GM23338 (cell line): ENCODE measurements at regions not wholly inside any gene's neighbourhood (a gene's known extent, or its start where the extent isn't known, plus 50 kb on each side); places are given as distances from the start of the nearest gene placed in this dataset.

Experiments
- ATAC-seq: fragments of 200-7000 bp; cut with Tn5 transposase; 3 replicates; pipeline ENCODE4 v1.9.1; 2020
- DNase-seq: peaks from one replicate; pipeline ENCODE4 v3.0.0-alpha.2; 2015; ENCODE audit warnings: low spot score
- H2AFZ ChIP-seq: fragments of 200-600 bp; sonication (generic); 2 replicates; pipeline ENCODE4 v1.8.0; 2016; ENCODE audit warnings: antibody characterized with exemption, mild to moderate bottlenecking, moderate library complexity
- H3F3A ChIP-seq: fragments of 200-600 bp; sonication (generic); replicated peaks from 2 replicates; pipeline ENCODE4 v1.8.0; 2017; ENCODE audit warnings: antibody characterized with exemption, mixed run types, low read depth
- H3K27ac ChIP-seq: fragments of 200-600 bp; sonication (generic); 2 replicates; pipeline ENCODE4 v1.6.1; 2016; ENCODE audit warnings: low read depth
- H3K27me3 ChIP-seq: fragments of 200-600 bp; sonication (generic); 2 replicates; pipeline ENCODE4 v1.8.0; 2016; ENCODE audit warnings: mild to moderate bottlenecking, mixed run types, moderate library complexity; ENCODE audit not compliant: insufficient read depth
- H3K36me3 ChIP-seq: fragments of 200-600 bp; sonication (generic); 2 replicates; pipeline ENCODE4 v1.8.0; 2016; ENCODE audit warnings: mild to moderate bottlenecking; ENCODE audit not compliant: insufficient read depth
- H3K4me1 ChIP-seq: fragments of 200-600 bp; sonication (generic); 2 replicates; pipeline ENCODE4 v1.8.0; 2016; ENCODE audit warnings: mild to moderate bottlenecking, moderate library complexity; ENCODE audit not compliant: insufficient read depth
- H3K4me2 ChIP-seq: fragments of 200-600 bp; sonication (generic); 2 replicates; pipeline ENCODE4 v1.7.1; 2017; ENCODE audit warnings: mixed run types
- H3K4me3 ChIP-seq: fragments of 200-600 bp; sonication (generic); 2 replicates; pipeline ENCODE4 v1.6.1; 2016; ENCODE audit warnings: mixed run types
- H3K79me2 ChIP-seq: fragments of 200-600 bp; sonication (generic); replicated peaks from 2 replicates; pipeline ENCODE4 v1.8.0; 2017; ENCODE audit warnings: mild to moderate bottlenecking; ENCODE audit not compliant: insufficient read depth
- H3K9me2 ChIP-seq: fragments of 200-600 bp; sonication (generic); 2 replicates; pipeline ENCODE4 v1.8.0; 2017; ENCODE audit not compliant: insufficient read depth
- H4K20me1 ChIP-seq: fragments of 200-600 bp; sonication (generic); replicated peaks from 2 replicates; pipeline ENCODE4 v1.8.0; 2017; ENCODE audit warnings: mild to moderate bottlenecking; ENCODE audit not compliant: insufficient read depth
- H3K27ac Mint-ChIP-seq: 2 replicates; pipeline ENCODE4 v1.8.0; 2020; ENCODE audit warnings: inconsistent platforms, mild to moderate bottlenecking, moderate library complexity, mixed read lengths
- H3K27me3 Mint-ChIP-seq: 3 replicates; pipeline ENCODE4 v1.8.0; 2022; ENCODE audit warnings: low read depth, mild to moderate bottlenecking, moderate library complexity, mixed read lengths, inconsistent platforms; ENCODE audit not compliant: insufficient read depth, poor library complexity
- H3K36me3 Mint-ChIP-seq: 3 replicates; pipeline ENCODE4 v1.8.0; 2021; ENCODE audit warnings: low read depth, mild to moderate bottlenecking, inconsistent platforms, moderate library complexity, mixed read lengths
- H3K4me1 Mint-ChIP-seq: 3 replicates; pipeline ENCODE4 v1.8.0; 2020; ENCODE audit warnings: mild to moderate bottlenecking, inconsistent platforms, mixed read lengths
- H3K4me3 Mint-ChIP-seq: 3 replicates; pipeline ENCODE4 v1.8.0; 2021; ENCODE audit warnings: moderate library complexity, mild to moderate bottlenecking, inconsistent platforms, mixed read lengths
- H3K9me3 Mint-ChIP-seq: 3 replicates; pipeline ENCODE4 v1.8.0; 2020; ENCODE audit warnings: moderate library complexity, mild to moderate bottlenecking, inconsistent platforms, mixed read lengths
- CREB1 ChIP-seq: fragments of 250-450 bp; sonication (Bioruptor Pico); IDR thresholded peaks from 2 replicates; pipeline ENCODE4 v1.5.0; 2020; ENCODE audit warnings: low read depth, mild to moderate bottlenecking, moderate library complexity
- CTCF ChIP-seq, 2 experiments: fragments of 200-600 bp in 1 of 2; sonication (generic) in 1 of 2; conservative IDR thresholded peaks; 2 replicates each; pipeline versions ENCODE4 v1.5.1 to v1.6.1; 2016 to 2017; ENCODE audit warnings: antibody characterized with exemption in 2 of 2, low read depth in 2 of 2, mild to moderate bottlenecking in 2 of 2, moderate library complexity in 1 of 2
- ETS1 ChIP-seq: IDR thresholded peaks from 2 replicates; pipeline ENCODE4 v1.6.1; 2016; ENCODE audit warnings: antibody characterized with exemption
- EZH2 ChIP-seq: fragments of 200-600 bp; sonication (generic); IDR thresholded peaks from one replicate; pipeline ENCODE4 v1.8.0; 2017; ENCODE audit warnings: antibody characterized with exemption, mild to moderate bottlenecking, low read depth; ENCODE audit not compliant: unreplicated experiment
- EZH2phosphoT487 ChIP-seq: fragments of 200-600 bp; sonication (generic); IDR thresholded peaks from one replicate; pipeline ENCODE4 v1.8.1; 2018; ENCODE audit warnings: antibody characterized with exemption; ENCODE audit not compliant: unreplicated experiment
- JUNB ChIP-seq: IDR thresholded peaks from one replicate; pipeline ENCODE4 v1.6.1; 2016; ENCODE audit warnings: antibody characterized with exemption; ENCODE audit not compliant: unreplicated experiment
- NANOG ChIP-seq: IDR thresholded peaks from 2 replicates; pipeline ENCODE4 v1.6.1; 2016; ENCODE audit warnings: antibody characterized with exemption, borderline replicate concordance
- POLR2AphosphoS5 ChIP-seq: IDR thresholded peaks from 2 replicates; pipeline ENCODE4 v1.6.1; 2016; ENCODE audit warnings: antibody characterized with exemption, low read depth
- REST ChIP-seq: IDR thresholded peaks from one replicate; pipeline ENCODE4 v1.6.1; 2018; ENCODE audit warnings: antibody characterized with exemption; ENCODE audit not compliant: unreplicated experiment
- STAT1 ChIP-seq: IDR thresholded peaks from one replicate; pipeline ENCODE4 v1.6.1; 2016; ENCODE audit warnings: antibody characterized with exemption; ENCODE audit not compliant: unreplicated experiment
- ZNF114 ChIP-seq: fragments of 250-450 bp; sonication (Bioruptor Pico); IDR thresholded peaks from 2 replicates; pipeline ENCODE4 v1.5.0; 2020; ENCODE audit warnings: mild to moderate bottlenecking, moderate library complexity
- ZNF331 ChIP-seq: fragments of 250-450 bp; sonication (Bioruptor Pico); IDR thresholded peaks from 2 replicates; pipeline ENCODE4 v1.5.0; 2020; ENCODE audit warnings: low read depth, mild to moderate bottlenecking, moderate library complexity
- ZNF462 ChIP-seq: fragments of 250-450 bp; sonication (Bioruptor Pico); IDR thresholded peaks from 2 replicates; pipeline ENCODE4 v1.5.0; 2020; ENCODE audit warnings: mild to moderate bottlenecking, moderate library complexity

- Histone ChIP-seq H4K20me1 (no peaks in the 10 kb centered on the region), H3K4me3 (no peak overlapping the region), H2AFZ (no peak overlapping the region), H3K9me2 (no peaks in the 10 kb centered on the region), H3K79me2 (no peaks in the 10 kb centered on the region), H3K27ac (no peak overlapping the region), H3K4me2 (no peak overlapping the region), H3K36me3 (no peaks in the 10 kb centered on the region), H3F3A (0 out of 2 replicates have a peak, but pooled peaks cover 3% of the 10 kb centered on the region), H3K4me1 (no peaks in the 10 kb centered on the region), H3K27me3 (no peaks in the 10 kb centered on the region)
- no peak for TF ChIP-seq ZNF114 (CRISPR knock-in tag)
- no peak for TF ChIP-seq NANOG
- no peak for TF ChIP-seq REST
- no peak for TF ChIP-seq EZH2
- TF ChIP-seq ZNF462: no peak
- TF ChIP-seq ZNF331: no peak
- no peak for TF ChIP-seq CTCF (conservative IDR thresholded peaks at IDR 0.05; ENCODE audit: low read depth in 2 of 2)
- no peak for TF ChIP-seq CREB1 (CRISPR knock-in tag)
- no peak for TF ChIP-seq POLR2AphosphoS5
- no peak for TF ChIP-seq ETS1
- TF ChIP-seq STAT1: no peak
- no peak for TF ChIP-seq JUNB
- TF ChIP-seq EZH2phosphoT487: no peak
- Mint-ChIP-seq H3K4me1 (peaks cover 12% of the 10 kb centered on the region), H3K27me3 (peaks cover 12% of the 10 kb centered on the region), H3K36me3 (no peaks in the 10 kb centered on the region), H3K9me3 (no peaks in the 10 kb centered on the region), H3K27ac (no peak overlapping the region), H3K4me3 (no peak overlapping the region)
- DNase-seq (no peak), ATAC-seq (no peak)
These were observed 54.6 kb upstream of the ADGRA1 start for GRCh38 chr10:133032976-133033741.
